Suppressor macrophage (primary cell): ENCODE measurements at regions not wholly inside any gene's neighbourhood (a gene's known extent, or its start where the extent isn't known, plus 50 kb on each side); places are given as distances from the start of the nearest gene placed in this dataset.

Experiments used
- DNase-seq, 4 experiments: peaks; one replicate each; pipeline ENCODE4 v3.0.0-alpha.2; 2020 to 2022

- DNase-seq, result no peak
These were observed 61.3 kb upstream of the RNF38 start for GRCh38 chr9:36461323-36461722.

GRCh38 chr9:36458430-36458915, 58.4 kb upstream of the RNF38 start:
- DNase-seq, result peak in 3 of 4 experiments; percentile 15 to 22 (median 19)

- DNase-seq, result no peak
These were observed 57.9 kb upstream of the RNF38 start for GRCh38 chr9:36457836-36458429.

- no peak for DNase-seq
These were observed 56.5 kb upstream of the RNF38 start for GRCh38 chr9:36456480-36457065.

- no peak for DNase-seq
These were observed 51.9 kb upstream of the RNF38 start for GRCh38 chr9:36451949-36452348.

GRCh38 chr9:36450110-36450732, 50.2 kb upstream of the RNF38 start:
- peak; percentile 49 to 70 (median 54) for DNase-seq
